A172 (cell line): ENCODE measurements at regions not wholly inside any gene's neighbourhood (a gene's known extent, or its start where the extent isn't known, plus 50 kb on each side); places are given as distances from the start of the nearest gene placed in this dataset.
"Not testable (repeated sequence)": the region's sequence is repeated elsewhere in the genome, so short reads cannot be mapped to it uniquely, and the experiment has no call there.

Source experiments
- DNase-seq: peaks from one replicate; pipeline ENCODE4 v3.0.0-alpha.2; 2015; ENCODE audit warnings: low spot score

DNA sequence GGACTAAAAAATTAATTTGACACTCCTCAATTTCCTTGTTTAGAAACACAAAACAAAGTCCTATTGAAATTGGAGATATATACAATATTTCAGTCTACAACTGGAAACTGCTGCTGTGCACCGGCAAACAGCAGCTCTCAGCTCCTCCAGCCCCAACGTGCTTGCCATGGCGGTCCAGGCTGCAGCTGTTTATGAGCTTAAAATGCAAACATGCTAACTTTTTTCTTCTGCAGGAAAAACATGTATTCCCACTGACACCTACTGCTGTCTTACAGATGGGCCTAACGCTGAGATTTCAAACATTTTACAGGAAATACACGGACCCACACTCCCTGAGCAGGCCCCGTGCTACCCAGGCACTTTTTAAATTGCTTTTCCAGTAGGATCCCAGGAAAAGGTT lies 195.5 kb downstream of the BCL11A start:
- DNase-seq: no peak

GRCh38 chr2:60356346-60356745 lies 197.1 kb downstream of the BCL11A start:
- DNase-seq: no peak

GRCh38 chr2:60355849-60356261 lies 197.6 kb downstream of the BCL11A start:
- DNase-seq: no peak

DNA sequence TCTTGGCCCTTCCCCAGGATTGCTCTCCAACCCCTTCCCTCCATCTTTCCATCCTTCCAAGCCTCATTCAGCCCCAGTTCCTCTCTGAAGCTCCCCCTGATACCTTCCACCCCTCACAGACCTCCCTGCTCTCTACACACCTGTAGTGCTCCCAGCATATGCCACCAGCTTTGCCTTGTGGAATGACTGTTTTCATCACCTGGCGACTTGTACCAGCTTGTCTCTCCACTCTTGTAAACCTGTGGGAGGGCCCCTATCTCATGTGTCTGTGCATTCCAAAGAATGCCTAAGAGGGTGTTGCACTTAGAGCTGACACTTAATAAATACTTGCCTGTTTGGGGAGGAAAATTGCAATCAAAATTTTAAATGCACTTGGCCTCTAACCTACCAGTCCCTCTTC lies 198.7 kb downstream of the BCL11A start:
- no peak for DNase-seq

GRCh38 chr2:60353863-60354262 lies 199.6 kb downstream of the BCL11A start:
- DNase-seq: no peak

GRCh38 chr2:60353406-60353800 lies 200.1 kb downstream of the BCL11A start:
- DNase-seq: no peak

DNA sequence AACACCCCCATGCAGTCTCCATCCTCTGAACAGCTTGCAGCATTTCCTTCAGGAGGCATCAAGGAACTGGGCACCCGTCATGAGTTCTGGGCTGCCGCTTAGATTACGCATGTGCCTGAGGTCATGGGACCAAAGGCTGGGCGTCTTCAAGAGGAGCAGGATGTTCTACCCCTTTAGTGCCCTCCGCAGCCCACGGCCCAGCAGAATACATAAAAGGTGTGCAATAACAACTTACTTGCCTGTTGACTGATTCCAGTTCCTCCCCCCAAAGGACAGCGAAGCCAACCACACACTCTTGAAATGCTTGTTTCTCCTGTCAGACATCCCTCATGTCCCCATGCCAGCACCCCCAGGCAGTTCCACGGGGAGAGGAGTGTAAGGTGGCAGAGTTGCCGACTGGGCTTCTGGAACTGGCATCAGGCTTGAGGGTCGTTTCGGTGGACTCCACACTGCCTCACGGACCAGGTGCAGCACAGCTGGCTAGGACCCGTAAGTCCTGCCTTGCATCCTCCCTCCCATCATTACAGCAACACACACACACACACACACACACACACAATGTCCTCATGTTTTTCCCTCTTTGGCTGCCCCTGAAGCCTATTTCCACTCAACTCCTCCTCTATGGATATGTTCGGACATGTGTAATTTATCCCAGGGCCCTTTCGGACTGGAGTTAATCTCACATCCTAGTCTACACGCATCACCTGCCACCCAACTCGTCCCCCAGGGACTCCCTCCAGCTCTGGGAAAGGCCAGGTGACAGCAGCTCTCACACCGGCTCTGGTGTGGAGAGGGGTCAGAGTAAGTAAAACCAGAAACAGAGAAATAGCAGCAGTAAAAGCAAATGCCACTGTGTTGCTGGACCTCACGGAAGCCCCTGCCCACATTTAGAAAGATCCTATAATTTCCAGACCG lies 200.7 kb downstream of the BCL11A start:
- DNase-seq: no peak

DNA sequence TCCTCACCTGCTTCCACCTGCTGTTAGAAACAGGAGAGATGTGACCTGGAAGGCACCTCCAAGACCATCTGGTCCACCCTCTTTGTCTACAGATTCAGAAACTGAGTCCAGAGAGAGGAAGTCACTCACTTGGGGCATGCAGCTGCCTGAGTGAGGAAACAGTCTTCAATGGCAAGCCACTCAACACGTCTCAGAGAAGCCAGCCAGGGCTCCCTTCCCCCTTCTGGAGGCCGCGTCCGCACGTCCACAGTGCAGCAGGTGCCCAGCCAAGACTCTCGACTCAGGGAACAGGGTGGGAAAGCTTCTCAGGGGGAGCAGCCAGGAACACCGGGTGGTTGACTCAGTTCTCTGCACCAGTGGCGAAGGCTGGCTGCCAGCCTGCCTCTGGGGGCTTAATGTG lies 201.7 kb downstream of the BCL11A start:
- DNase-seq: no peak

- DNase-seq: no peak
Observed at GRCh38 chr2:60351321-60351720, 202.1 kb downstream of the BCL11A start.

- no peak for DNase-seq
Observed at GRCh38 chr2:60350791-60351190, 202.7 kb downstream of the BCL11A start.

DNA sequence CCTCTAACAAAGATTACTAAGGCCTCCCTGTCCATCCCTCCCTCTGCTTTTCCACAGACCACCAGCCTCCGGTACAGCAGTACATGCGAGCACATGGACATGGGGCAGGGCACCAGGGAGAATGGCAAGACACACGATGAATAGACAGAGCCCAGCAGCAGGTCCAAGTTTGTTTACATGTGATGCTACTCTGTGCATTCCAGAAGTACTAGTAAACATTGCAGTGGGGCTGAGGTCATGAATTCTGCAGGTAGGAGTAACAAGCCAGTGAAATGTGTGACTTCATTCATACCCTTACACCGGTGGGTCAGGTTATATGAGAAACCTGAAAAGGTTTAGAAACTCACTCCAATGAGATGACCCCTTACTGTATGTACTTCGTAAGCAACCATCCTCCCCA lies 205.7 kb downstream of the BCL11A start:
- DNase-seq: no peak

GRCh38 chr2:60342491-60342890 lies 211.0 kb downstream of the BCL11A start:
- not testable (repeated sequence) for DNase-seq

- DNase-seq: no peak
Observed at GRCh38 chr2:60341151-60341550, 212.3 kb downstream of the BCL11A start.

- DNase-seq: no peak
Observed at GRCh38 chr2:60339286-60339685, 214.2 kb downstream of the BCL11A start.

DNA sequence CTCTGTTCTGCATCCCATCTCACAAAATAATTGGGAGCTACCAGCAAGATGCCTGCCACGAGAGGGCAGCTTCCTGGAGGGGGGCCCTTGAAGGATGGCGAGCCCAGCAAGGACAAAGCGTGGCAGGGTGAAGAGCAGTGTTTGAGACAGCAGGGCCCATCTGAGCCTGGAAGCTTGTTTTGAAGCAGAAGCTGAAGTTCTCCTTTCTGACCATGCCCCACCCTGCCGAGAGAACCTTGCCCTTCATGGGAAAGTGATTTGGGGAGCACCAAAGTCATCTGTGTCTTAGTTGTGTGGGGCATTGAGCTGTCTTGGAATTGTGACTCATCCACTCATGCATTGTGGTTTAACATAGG lies 216.3 kb downstream of the BCL11A start:
- DNase-seq: no peak

DNA sequence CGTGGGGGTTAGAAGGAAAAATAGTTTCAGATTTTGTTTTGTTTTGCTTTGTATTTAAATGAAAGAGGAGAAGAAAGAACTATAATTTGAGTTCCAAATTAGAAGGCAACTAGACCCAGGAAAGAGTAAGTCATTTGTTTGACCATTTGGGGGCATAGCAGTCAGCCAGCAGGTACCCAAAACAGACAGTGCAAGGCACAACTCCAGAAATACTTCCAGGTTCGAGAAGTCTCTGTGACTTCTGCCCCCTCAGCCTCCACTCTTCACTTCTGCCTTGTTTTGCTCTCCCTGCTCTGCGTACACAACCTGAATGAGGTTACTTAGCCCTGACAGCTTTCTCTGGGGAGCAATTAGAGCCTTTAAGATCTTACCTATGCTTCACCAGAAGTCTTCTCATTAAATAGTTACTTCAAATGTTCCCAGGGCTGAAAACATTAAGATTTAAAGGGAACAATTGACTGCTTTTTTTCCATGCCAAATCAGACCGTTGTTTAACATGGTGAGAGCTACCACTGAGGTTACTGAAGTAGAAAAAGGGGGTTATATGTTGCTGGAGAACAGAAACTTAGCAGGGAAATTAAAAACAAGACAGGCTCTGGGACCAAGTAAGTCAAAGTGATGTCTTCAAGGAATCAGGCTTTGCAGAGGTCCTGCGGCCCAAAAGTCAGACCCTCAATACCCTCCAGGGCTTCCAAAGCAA lies 216.9 kb downstream of the BCL11A start:
- DNase-seq: no peak

- no peak for DNase-seq
Observed at GRCh38 chr2:60335533-60336237, 217.8 kb downstream of the BCL11A start.

DNA sequence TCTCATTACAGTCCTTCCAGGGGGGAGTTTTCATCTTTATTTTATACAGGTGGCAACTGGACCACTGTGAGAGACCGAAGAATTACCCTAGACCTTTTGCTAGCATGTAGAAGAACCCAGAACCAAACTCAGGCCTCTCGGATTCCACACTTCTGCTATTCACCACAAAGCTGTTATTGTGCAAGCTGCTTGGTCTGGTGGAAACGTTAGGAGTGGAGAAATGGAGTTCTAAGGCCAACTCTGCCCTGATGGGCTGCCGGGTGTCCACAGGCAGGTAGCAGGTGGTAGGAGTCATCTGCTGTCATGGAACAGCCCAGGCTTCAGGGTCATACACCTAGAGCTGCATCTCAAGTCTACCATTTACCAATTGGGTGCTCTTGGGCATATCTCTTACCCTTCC lies 218.8 kb downstream of the BCL11A start:
- DNase-seq: no peak

DNA sequence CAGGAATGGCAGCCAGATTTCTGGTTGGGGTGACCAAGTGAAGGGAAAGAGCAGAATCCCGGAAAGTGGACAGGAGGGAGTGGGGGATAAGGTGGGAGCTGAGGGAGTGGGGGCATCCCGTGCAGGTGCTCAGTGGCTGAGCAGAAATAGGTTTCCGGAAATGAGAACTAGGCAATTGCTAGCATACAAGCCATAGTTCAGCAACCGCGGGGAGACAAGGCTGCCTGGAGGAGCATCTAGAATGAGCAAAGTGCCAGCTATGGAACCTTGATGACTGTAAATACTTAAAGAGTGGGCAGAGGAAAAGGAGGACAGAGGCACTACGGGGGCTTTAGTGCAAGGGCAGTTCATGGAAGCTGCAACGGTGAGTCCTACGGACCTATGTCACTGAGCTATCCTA lies 220.2 kb downstream of the BCL11A start:
- DNase-seq: no peak

- DNase-seq: no peak
Observed at GRCh38 chr2:60331115-60331809, 222.2 kb downstream of the BCL11A start.

- DNase-seq: no peak
Observed at GRCh38 chr2:60329225-60329624, 224.2 kb downstream of the BCL11A start.

DNA sequence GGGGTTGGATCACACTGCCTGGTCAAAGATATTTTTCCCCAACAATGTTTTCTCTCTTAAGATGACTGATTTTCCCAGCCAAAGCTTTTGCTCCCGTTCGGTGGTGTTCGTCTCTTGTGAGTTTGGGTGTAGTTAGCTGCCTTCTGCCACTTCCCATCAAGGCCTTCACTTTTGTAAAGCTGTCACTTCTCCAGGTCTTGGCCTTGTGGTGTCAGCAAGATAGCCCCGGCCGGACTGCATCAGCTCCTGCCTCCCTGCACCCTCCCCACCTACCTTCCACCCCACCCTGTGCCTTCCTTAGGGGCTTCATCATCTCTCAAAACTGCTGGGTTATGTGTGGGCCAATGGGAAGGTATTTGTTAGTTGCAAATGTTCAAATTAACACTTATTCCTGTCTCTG lies 228.9 kb downstream of the BCL11A start:
- no peak for DNase-seq
